ENCODE measurements at regions not wholly inside any gene's neighbourhood (a gene's known extent, or its start where the extent isn't known, plus 50 kb on each side); places are given as distances from the start of the nearest gene placed in this dataset.
A peak's percentile ranks its signal among the peaks of the same experiment; 100 is the strongest.

GRCh38 chr11:91178366-91178765 is 955.5 kb upstream of the CHORDC1 start:
- TF ChIP-seq REST (IDR thresholded peaks at IDR 0.05; ENCODE audit: low read depth, low read length), result no peak
- TF ChIP-seq CTCF (IDR thresholded peaks at IDR 0.05), result no peak
- no peak for TF ChIP-seq EZH2phosphoT487 (IDR thresholded peaks at IDR 0.05; ENCODE audit: borderline replicate concordance, low read depth)
- no peak for TF ChIP-seq SMC3 (IDR thresholded peaks at IDR 0.05; ENCODE audit: low read depth, low read length)
- TF ChIP-seq YY1 (IDR thresholded peaks at IDR 0.05; ENCODE audit: low read depth), result no peak
- no peak for TF ChIP-seq EP300 (IDR thresholded peaks at IDR 0.05; ENCODE audit: borderline replicate concordance in 1 of 2, low read depth in 1 of 2, low read length in 1 of 2)
- TF ChIP-seq FOXM1 (IDR thresholded peaks at IDR 0.05; ENCODE audit: low read depth), result no peak
- TF ChIP-seq TAF1 (IDR thresholded peaks at IDR 0.05; ENCODE audit: borderline replicate concordance, low read depth, low read length), result no peak
- no peak for TF ChIP-seq JUND (IDR thresholded peaks at IDR 0.05)
- peak; percentile 35; the same call in 1 of the 2 replicates for TF ChIP-seq RFX5 (IDR thresholded peaks at IDR 0.05; ENCODE audit: low read length)
- TF ChIP-seq MEF2A (IDR thresholded peaks at IDR 0.05; ENCODE audit: borderline replicate concordance, low read depth), result no peak
- TF ChIP-seq FOSL2 (IDR thresholded peaks at IDR 0.05; ENCODE audit: borderline replicate concordance, low read depth), result no peak

All from SK-N-SH (cell line).